GM19395 (cell line): ENCODE measurements at regions not wholly inside any gene's neighbourhood (a gene's known extent, or its start where the extent isn't known, plus 50 kb on each side); places are given as distances from the start of the nearest gene placed in this dataset.
"Not testable (repeated sequence)": the region's sequence is repeated elsewhere in the genome, so short reads cannot be mapped to it uniquely, and the experiment has no call there.

Source experiments
- ATAC-seq: cut with Tn5 transposase; IDR thresholded peaks from one replicate; pipeline ENCODE4 v1.9.1; 2021; ENCODE audit warnings: mild to moderate bottlenecking, moderate library complexity; ENCODE audit not compliant: unreplicated experiment

DNA sequence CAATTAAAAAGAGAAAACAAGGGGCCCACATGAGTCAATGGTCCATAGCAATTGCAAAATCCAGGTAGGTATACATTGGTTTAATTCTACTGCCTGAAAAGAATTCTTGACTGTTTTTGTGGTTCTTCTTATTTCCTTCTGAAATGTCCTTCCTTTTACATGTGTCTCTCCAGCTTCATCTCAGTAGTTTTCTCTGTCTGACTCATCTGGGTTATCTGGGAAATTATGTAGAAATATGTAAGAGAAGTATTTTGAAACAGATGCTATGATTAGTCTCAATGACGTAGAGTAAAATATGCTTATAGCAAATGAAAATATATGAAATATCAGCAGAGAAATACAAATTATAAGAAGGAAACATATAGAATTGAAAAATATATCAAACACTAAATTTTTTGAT, 953.2 kb downstream of the BRINP3 start:
- ATAC-seq, result no peak

- no peak for ATAC-seq
Measured at GRCh38 chr1:189530162-189530561, 947.5 kb downstream of the BRINP3 start.

DNA sequence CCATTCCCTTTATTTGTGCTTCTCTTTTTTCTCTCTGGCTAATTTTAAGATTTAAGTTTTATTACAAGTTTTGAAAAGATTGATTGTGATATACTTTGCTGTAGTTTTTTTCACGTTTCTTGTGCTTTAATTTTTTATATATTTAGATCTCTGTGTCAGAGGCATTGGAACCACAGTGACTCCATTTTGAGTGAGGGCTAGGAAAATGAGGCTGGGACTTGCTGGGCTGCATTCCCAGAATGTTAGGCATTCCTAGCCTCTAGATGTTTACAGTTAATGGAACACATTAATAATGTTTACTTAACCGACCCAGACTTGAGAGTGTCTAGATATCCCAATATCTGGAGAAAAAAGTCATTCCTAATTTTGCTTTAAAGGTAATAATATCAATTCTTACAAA, 939.4 kb downstream of the BRINP3 start:
- ATAC-seq, result no peak

- ATAC-seq, result no peak
Measured at GRCh38 chr1:189550498-189550897, 927.2 kb downstream of the BRINP3 start.

GRCh38 chr1:189563784-189564183, 913.9 kb downstream of the BRINP3 start:
- no peak for ATAC-seq

DNA sequence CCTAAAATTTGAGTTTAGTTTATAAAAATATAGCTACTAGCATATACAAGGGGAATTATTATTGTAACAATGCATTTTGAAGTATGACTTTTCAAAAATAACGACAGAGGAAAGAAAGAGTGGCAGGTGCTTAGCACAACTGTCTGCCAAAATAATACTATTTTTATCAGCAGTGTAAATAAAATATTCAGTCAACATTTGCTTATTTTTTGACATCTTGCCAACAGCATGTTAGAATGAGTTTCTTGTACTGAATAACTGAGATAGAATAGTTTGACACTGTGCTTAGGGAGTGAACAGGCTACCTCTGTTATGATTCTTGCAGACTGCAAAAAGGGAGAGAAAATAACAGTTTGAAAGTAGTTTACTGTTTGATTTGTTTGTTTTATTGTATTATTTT, 909.8 kb downstream of the BRINP3 start:
- ATAC-seq, result no peak

DNA sequence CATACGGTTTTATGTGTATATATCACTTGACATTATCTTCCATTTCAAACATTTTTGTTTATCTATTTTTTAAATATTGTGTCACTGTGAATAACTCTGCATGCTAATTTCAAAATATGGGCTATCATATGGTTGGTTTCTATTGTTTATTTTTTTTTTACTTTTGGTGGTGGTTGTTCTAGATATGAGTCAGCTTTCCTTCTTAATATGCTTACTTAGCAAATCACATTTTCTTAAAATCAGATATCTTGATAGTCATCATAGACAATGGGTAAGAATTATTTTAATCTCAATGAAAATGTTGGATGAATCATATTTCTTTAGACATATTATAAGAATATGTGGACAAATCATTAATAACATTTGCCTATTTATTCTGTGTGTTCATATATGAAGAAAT, 881.5 kb downstream of the BRINP3 start:
- no peak for ATAC-seq

DNA sequence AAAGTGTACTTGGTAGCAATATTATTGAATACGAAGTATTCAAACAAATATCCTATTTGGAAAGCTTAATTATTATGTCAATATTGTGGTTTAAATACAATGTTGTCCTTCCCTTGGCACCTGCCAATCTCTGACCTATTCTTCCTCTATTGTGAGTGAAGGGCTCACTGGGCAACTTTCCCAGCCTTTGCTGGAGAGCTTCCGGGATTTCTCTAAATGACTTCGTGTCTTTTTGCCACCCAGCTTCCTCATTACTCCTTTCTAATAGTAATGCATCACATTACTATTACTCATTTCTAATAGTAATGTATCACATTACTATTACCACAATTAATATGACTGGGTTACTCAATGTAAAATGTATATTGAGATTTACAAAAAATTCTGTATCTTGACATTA, 880.6 kb downstream of the BRINP3 start:
- no peak for ATAC-seq

- ATAC-seq, result no peak
Measured at GRCh38 chr1:189605226-189605625, 872.4 kb downstream of the BRINP3 start.

GRCh38 chr1:189606047-189606446, 871.6 kb downstream of the BRINP3 start:
- no peak for ATAC-seq

GRCh38 chr1:189606795-189607476, 870.7 kb downstream of the BRINP3 start:
- ATAC-seq, result no peak

DNA sequence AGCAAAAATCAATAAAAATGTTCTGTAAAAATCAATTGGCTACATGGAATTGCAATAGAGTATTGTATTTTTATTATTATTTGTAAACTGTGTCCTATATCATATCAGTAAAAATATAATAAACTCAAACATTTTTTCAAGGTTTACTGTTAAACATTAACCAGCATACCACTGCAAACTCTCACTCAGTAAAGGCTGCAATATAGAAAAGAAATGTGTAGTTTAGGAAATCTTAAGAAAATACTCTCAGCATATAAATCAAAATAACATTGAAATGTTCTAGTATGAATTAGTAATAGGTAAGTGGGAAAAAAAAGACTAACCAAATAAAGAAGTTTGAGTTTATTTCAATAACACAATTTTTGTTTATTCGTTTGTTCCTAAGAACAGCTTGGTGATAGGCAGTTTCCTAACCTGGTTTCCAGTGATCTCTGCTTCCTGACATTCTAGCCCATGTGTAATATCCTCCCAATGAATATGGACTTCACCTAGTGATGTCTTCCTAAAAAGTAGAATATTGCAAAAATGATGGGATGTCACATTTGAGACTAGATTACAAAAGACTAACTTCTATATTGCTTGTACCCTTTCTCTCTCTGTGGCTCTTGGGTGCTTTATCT, 870.1 kb downstream of the BRINP3 start:
- no peak for ATAC-seq

- no peak for ATAC-seq
Measured at GRCh38 chr1:189609167-189609566, 868.5 kb downstream of the BRINP3 start.

- no peak for ATAC-seq
Measured at GRCh38 chr1:189616893-189617292, 860.8 kb downstream of the BRINP3 start.

DNA sequence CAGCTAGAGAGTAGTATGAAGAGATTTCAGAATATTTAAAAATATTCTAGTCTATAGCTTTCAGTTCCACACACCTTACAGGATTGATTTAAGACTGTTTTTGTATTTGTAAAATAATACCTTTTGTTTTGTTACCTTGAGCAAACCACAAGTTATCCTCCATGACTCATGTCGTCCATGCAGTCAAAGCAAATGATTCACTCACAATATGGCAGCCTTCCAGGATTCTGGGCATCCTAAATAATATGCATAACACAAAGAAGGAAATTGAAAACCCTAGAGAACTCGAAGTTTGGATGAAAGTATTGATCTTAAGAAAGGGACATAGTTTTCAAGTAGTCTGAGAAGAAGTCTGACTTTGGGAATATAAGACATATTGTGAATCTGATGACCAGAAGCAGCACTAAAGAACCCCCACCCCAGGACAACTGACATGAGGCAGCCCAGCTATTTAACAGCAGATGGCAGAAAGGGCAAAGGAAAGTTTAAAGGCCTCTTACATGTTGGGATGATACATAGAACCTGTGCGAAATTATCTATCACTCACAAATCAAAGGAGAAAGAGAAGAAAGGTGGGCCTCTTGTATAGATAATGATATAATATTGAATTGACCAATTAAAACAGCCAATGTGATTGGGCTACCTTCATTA, 857.9 kb downstream of the BRINP3 start:
- ATAC-seq, result no peak

- no peak for ATAC-seq
Measured at GRCh38 chr1:189620471-189620870, 857.2 kb downstream of the BRINP3 start.

- no peak for ATAC-seq
Measured at GRCh38 chr1:189623336-189623735, 854.3 kb downstream of the BRINP3 start.

- no peak for ATAC-seq
Measured at GRCh38 chr1:189627427-189627826, 850.2 kb downstream of the BRINP3 start.

DNA sequence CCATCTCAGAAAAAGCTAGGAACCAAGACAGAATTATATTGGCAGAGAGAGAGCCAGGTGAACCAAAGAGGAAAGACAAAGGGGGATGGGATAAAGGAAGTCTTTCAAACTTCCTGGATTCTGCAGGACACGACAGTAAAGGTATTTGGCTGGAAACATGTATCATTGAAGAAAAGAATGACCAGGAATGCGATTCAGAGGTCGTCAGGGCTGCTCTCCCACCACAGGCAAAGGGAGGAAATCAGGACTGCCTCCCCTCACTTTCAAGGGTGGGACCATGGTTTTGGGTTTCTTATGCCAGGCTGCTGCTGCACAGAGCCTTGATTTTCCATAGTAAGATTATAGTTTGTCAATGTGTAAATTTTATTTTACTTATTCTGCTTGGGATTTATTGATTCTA, 848.8 kb downstream of the BRINP3 start:
- ATAC-seq, result no peak

DNA sequence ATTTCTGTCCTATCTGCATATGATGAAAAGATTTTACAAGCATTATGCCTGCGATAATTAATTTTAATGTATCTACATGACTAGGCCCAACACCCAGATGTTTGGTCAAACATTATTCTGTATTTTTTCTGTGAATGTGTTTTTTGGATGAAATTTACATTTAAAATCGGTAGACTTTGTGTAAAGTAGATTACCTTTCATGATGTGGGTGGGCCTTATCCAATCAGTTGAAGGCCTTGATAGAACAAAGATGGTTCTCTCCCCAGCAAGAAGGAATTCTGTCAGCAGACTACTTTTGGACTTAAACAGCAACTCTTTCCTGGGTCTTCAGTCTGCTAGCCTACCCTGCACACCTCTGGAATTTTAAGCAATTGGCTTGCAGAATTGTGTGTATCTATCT, 844.0 kb downstream of the BRINP3 start:
- ATAC-seq, result no peak

GRCh38 chr1:189637041-189637440, 840.6 kb downstream of the BRINP3 start:
- ATAC-seq, result no peak

DNA sequence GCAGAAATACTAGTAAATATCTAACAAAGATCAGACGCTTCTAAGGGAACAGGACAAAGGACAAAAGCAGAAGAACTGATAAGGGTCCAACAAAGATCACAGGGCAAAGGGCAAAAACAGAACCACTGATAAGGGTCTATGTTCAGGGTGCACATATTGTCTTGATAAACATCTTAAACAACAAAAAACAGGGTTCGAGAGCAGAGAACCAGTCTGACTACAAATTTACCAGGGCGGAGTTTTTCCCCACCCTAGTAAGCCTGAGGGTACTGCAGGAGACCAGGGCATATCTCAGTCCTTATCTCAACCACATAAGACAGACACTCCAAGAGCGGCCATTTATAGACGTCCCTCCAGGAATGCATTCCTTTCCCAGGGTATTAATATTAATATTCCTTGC, 833.5 kb downstream of the BRINP3 start:
- not testable (repeated sequence) for ATAC-seq
